ENCODE measurements at regions not wholly inside any gene's neighbourhood (a gene's known extent, or its start where the extent isn't known, plus 50 kb on each side); places are given as distances from the start of the nearest gene placed in this dataset.

DNA sequence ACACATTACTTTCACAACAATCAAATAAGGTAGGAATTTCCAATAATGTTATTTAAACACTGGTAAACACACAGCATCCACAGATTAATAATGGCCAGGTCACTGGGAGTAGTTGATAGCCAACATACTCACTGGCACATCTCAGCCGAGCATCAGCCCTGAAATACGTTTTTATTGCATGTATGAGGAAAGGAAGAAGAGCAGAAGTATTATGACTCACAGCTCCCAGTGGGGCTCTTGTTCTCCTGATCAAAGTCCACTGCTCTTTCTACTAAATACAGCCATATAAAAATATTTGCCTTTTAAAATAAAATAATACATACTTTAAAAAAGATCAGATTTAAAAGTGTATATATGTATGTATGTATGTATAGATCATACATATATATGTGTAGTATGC lies 999.6 kb downstream of the SUCLG1 start:
- no peak for DNase-seq (ENCODE audit: low read depth, low spot score)
- Histone ChIP-seq H4K20me1 (ENCODE audit: control insufficient read depth, extremely low read depth, insufficient read depth, low read length) (no peaks in the 10 kb centered on the region), H3K4me1 (ENCODE audit: control insufficient read depth, extremely low read depth, insufficient read depth, low read length) (no peaks in the 10 kb centered on the region), H3K9me1 (ENCODE audit: control insufficient read depth, extremely low read depth, insufficient read depth, low read length) (no peaks in the 10 kb centered on the region), H3K4me2 (ENCODE audit: control insufficient read depth, extremely low read depth, insufficient read depth, low read depth, low read length) (no peak overlapping the region), H3K9me3 (ENCODE audit: control insufficient read depth, low read depth, low read length) (no peaks in the 10 kb centered on the region), H3K27me3 (ENCODE audit: control insufficient read depth, extremely low read depth, insufficient read depth, low read length) (no peaks in the 10 kb centered on the region), H3K27ac (ENCODE audit: control insufficient read depth, insufficient read depth, low read length) (no peak overlapping the region), H3K79me2 (ENCODE audit: control insufficient read depth, insufficient read depth, low read length) (no peaks in the 10 kb centered on the region), H3K4me3 (ENCODE audit: control insufficient read depth in 2 of 3, extremely low read depth in 1 of 3, insufficient read depth in 2 of 3, low read depth in 1 of 3, low read length in 3 of 3) (no peak overlapping the region), H2AFZ (ENCODE audit: control insufficient read depth, low read length) (no peak overlapping the region), H3K9ac (ENCODE audit: control insufficient read depth, extremely low read depth, insufficient read depth, low read length) (no peak overlapping the region), H3K36me3 (ENCODE audit: control insufficient read depth in 2 of 2, extremely low read depth in 1 of 2, insufficient read depth in 2 of 2, low read length in 2 of 2) (no peaks in the 10 kb centered on the region)
- dilution Hi-C loops (cut with MboI; ENCODE audit: extremely low pct_ligation_motif_present, low sequenced_read_pairs), result no loop called here
- TF ChIP-seq, protein P1, sequence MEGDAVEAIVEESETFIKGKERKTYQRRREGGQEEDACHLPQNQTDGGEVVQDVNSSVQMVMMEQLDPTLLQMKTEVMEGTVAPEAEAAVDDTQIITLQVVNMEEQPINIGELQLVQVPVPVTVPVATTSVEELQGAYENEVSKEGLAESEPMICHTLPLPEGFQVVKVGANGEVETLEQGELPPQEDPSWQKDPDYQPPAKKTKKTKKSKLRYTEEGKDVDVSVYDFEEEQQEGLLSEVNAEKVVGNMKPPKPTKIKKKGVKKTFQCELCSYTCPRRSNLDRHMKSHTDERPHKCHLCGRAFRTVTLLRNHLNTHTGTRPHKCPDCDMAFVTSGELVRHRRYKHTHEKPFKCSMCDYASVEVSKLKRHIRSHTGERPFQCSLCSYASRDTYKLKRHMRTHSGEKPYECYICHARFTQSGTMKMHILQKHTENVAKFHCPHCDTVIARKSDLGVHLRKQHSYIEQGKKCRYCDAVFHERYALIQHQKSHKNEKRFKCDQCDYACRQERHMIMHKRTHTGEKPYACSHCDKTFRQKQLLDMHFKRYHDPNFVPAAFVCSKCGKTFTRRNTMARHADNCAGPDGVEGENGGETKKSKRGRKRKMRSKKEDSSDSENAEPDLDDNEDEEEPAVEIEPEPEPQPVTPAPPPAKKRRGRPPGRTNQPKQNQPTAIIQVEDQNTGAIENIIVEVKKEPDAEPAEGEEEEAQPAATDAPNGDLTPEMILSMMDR (optimal IDR thresholded peaks at IDR 0.05 in 1 of 3, IDR thresholded peaks at IDR 0.05 in 1 of 3, conservative IDR thresholded peaks at IDR 0.05 in 1 of 3; ENCODE audit: extremely low read depth in 1 of 3, insufficient read depth in 2 of 3, low read length in 3 of 3), result no peak
- TF ChIP-seq EZH2 (IDR thresholded peaks at IDR 0.05; ENCODE audit: low read length), result no peak
- FAIRE-seq, result no peak

DNA sequence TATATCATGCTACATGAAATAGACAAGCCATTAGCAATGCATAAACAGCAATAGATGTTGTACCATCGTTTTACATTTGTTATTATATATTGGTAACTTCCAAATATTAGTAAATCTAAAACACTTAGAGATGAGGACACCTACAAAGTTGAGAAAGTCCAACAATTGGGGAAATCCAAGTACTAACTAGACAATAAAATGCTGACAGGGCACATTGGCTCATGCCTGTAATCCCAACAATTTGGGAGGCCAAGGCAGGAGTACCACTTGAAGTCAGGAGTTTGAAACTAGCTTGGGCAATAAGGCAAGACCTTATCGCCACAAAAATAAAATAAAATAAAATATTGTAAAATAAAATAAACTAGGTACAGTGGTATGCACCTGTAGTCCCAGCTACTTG lies 1023.1 kb downstream of the SUCLG1 start:
- H3K4me2 ChIP-seq (ENCODE audit: control insufficient read depth, extremely low read depth, insufficient read depth, low read depth, low read length), result no peak overlapping the region
- no peak for FAIRE-seq
- no peaks in the 10 kb centered on the region for H3K36me3 ChIP-seq (ENCODE audit: control insufficient read depth in 2 of 2, extremely low read depth in 1 of 2, insufficient read depth in 2 of 2, low read length in 2 of 2)

More for the DNA sequence above, 1023.1 kb downstream of the SUCLG1 start:
- TF ChIP-seq EZH2 (IDR thresholded peaks at IDR 0.05; ENCODE audit: low read length), result no peak
- TF ChIP-seq, protein P1 (optimal IDR thresholded peaks at IDR 0.05 in 1 of 3, IDR thresholded peaks at IDR 0.05 in 1 of 3, conservative IDR thresholded peaks at IDR 0.05 in 1 of 3; ENCODE audit: extremely low read depth in 1 of 3, insufficient read depth in 2 of 3, low read length in 3 of 3), result no peak
- Histone ChIP-seq H4K20me1 (ENCODE audit: control insufficient read depth, extremely low read depth, insufficient read depth, low read length) (no peaks in the 10 kb centered on the region), H3K4me1 (ENCODE audit: control insufficient read depth, extremely low read depth, insufficient read depth, low read length) (no peaks in the 10 kb centered on the region), H3K9me3 (ENCODE audit: control insufficient read depth, low read depth, low read length) (no peaks in the 10 kb centered on the region), H3K9me1 (ENCODE audit: control insufficient read depth, extremely low read depth, insufficient read depth, low read length) (no peaks in the 10 kb centered on the region), H3K4me3 (ENCODE audit: control insufficient read depth in 2 of 3, extremely low read depth in 1 of 3, insufficient read depth in 2 of 3, low read depth in 1 of 3, low read length in 3 of 3) (no peak overlapping the region), H3K9ac (ENCODE audit: control insufficient read depth, extremely low read depth, insufficient read depth, low read length) (no peak overlapping the region), H3K27ac (ENCODE audit: control insufficient read depth, insufficient read depth, low read length) (no peak overlapping the region), H3K27me3 (ENCODE audit: control insufficient read depth, extremely low read depth, insufficient read depth, low read length) (no peaks in the 10 kb centered on the region), H2AFZ (ENCODE audit: control insufficient read depth, low read length) (no peak overlapping the region), H3K79me2 (ENCODE audit: control insufficient read depth, insufficient read depth, low read length) (no peaks in the 10 kb centered on the region)
- dilution Hi-C loops (cut with MboI; ENCODE audit: extremely low pct_ligation_motif_present, low sequenced_read_pairs), result no loop called here
- no peak for DNase-seq (ENCODE audit: low read depth, low spot score)
